ENCODE measurements at regions not wholly inside any gene's neighbourhood (a gene's known extent, or its start where the extent isn't known, plus 50 kb on each side); places are given as distances from the start of the nearest gene placed in this dataset.
"Not testable (repeated sequence)": the region's sequence is repeated elsewhere in the genome, so short reads cannot be mapped to it uniquely, and the experiment has no call there.

DNA sequence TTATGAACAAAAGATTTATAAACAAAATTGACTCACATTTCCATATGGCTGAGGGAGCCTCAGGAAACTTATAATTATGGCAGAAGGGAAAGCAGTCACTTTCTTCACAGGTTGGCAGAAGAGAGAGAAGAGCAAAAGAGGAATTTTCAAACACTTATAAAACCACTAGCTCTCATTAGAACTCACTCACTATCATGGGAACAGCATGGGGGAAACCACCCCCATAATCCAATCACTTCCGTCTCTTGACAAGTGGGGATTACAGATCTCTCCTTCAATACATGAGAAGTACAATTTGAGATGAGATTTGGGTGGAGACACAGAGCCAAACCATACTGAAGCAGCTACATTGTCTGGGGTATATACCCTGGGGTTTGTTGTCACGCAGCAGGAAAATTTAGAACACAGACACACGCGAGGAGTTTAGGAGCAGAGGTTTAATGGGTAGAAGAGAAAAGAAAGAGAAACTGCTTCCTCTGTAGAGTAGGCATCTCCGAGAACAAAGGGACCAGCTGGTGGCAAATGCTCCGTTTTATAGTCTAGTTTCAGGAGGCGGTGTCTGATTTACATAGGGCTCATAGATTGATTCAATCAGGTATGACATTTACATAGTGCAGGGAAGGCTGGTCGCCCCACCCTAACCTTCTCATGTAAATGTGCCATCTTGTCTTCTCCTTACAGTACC is 2277.7 kb upstream of the AGA start:
- WGBS, 3 donors, result 77 to 92% (median 89%) methylated on average over 8 of the region's 8 CpGs
- no peak overlapping the region for H3K27ac ChIP-seq (ENCODE audit: low read depth, low read length)

DNA sequence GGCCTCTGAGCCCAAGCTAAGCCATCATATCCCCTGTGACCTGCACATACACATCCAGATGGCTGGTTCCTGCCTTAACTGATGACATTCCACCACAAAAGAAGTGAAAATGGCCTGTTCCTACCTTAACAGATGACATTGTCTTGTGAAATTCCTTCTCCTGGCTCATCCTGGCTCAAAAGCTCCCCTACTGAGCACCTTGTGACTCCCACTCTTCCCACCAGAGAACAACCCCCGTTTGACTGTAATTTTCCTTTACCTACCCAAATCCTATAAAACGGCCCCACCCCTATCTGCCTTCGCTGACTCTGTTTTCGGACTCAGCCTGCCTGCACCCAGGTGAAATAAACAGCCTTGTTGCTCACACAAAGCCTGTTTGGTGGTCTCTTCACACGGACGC is 2284.3 kb upstream of the AGA start:
- H3K27ac ChIP-seq (ENCODE audit: low read depth, low read length), result not testable (repeated sequence)

DNA sequence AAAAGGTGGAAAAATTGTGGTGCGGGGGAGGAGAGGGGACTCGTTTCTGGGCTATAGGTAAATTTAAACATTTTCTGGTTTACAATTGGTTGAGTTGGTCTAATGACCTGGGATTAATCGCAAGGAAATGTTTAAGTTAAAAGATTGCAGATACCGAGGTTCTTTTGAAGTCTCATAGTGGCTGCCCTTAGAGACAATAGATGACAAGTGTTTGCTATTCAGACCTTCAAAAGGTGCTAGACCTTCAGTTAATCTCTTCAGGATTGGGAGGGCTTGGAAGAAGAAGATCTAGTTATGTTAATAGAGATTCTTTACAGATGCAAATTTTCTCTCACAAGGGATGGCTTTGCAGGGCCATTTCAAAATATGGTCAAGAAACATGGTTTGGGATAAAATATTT is 2286.1 kb upstream of the AGA start:
- no peak overlapping the region for H3K27ac ChIP-seq (ENCODE audit: low read depth, low read length)
- WGBS, 3 donors, result 73 to 83% (median 74%) methylated on average over 4 of the region's 4 CpGs

More for the DNA sequence above, 2284.3 kb upstream of the AGA start:
- WGBS, 3 donors, result 45 to 88% (median 83%) methylated on average over 6 of the region's 6 CpGs

DNA sequence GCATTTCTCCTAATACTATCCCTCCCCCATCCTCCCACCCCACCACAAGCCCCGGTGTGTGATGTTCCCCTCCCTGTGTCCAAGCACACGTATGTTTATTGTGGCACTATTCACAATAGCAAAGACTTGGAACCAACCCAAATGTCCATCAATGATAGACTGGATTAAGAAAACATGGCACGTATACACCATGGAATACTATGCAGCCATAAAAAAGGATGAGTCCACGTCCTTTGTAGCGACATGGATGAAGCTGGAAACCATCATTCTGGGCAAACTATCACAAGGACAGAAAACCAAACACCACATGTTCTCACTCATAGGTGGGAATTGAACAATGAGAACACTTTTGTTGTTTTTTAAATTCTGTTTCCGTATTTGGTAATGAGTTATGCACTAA is 2294.6 kb upstream of the AGA start:
- H3K27ac ChIP-seq (ENCODE audit: low read depth, low read length), result not testable (repeated sequence)
- WGBS, 3 donors, result 86 to 92% (median 89%) methylated on average over 6 of the region's 6 CpGs

DNA sequence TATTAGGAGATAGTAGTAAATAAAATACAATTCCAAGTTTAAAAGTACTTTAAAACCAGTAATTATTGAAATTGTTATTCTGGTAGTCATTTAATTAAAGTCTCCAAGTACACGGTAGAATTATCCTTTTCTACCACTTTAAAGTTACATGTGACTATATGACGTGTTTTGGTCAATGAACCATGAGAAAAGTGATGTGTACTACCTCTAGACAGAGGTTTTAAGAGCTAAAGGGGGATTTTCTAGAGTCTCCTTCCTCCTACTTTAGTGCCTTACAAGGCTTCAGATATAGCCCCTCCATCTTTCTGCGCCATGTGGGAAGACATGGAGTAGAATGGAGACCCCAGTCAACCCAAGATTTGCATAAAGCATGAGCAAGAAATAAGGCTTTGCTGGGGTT is 2296.6 kb upstream of the AGA start:
- WGBS, 3 donors, result 50 to 72% (median 67%) methylated on average over 3 of the region's 3 CpGs
- H3K27ac ChIP-seq (ENCODE audit: low read depth, low read length), result no peak overlapping the region

DNA sequence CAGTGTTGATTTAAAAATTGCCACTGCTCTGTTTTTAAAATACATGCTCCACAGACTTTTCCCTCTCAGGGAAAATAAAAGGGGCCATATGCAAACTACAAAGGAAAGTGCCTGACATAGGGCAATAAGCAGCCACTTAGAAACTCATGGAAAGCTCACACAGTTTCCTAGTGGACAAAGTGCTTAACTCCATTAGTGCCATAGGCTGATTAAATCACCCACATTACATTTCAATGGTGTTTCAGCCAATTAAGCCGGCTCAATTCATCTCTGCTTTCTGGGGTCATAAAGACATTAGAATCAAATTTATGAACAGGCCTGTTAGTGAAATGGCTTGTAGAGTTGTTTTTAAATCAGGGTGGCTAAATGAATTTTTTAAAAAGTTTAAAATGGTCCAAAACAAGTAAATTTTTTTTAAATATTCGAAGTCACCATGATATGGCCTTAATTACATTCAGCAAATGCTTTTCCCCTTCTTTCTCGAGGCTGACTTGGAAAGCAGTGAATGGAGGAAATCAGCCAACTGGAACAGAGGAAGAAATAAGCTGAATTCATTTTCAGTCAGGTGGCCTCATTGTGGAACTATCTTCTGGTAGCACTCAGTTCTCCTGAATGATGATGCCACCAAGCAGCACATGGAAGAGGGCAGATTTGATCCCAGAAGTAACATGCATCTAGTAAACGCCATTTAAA is 2305.1 kb upstream of the AGA start:
- H3K27ac ChIP-seq (ENCODE audit: low read depth, low read length), result no peak overlapping the region
- 63 to 79% (median 69%) methylated on average over 4 of the region's 4 CpGs for WGBS, 3 donors

DNA sequence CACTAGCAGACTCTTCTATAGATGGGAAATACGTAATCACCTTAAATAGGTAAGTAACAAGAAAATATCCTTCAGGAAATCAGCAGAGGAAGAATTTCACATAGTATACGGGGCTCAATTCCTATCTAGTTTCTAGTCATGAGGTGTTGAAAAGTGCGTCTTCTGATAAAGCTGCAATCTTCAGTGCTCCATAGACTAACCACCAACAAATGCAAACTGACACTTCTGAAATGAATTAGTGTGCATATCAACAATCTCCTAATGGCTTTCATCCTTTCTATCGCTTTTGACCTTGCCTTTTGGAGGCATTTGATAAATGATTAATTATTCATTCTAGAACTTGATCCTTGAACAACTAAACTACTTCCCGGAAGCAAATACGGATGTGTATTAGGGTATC is 2306.6 kb upstream of the AGA start:
- 48 to 84% (median 75%) methylated on average over 6 of the region's 6 CpGs for WGBS, 3 donors
- H3K27ac ChIP-seq (ENCODE audit: low read depth, low read length), result no peak overlapping the region

DNA sequence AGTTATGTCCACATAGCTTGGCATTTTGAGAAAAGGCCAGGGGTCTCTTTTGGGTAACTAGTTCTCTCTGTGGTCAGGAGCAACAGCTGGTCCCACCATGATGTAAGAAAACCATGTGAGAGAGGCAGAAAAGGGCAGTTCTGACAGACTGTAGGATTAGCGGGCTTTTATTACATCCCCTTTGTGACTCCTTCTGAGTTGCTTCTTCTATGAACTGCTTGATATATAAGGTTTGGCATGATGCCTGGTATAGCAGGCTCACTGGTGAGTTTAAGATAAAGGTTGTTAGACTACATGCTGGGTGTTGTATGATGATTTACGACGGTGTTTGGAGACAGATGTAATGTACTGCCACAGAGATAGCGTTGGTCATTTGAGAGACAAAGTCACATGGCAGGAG is 2308.1 kb upstream of the AGA start:
- no peak overlapping the region for H3K27ac ChIP-seq (ENCODE audit: low read depth, low read length)
- 29 to 55% (median 40%) methylated on average over 4 of the region's 4 CpGs for WGBS, 3 donors

DNA sequence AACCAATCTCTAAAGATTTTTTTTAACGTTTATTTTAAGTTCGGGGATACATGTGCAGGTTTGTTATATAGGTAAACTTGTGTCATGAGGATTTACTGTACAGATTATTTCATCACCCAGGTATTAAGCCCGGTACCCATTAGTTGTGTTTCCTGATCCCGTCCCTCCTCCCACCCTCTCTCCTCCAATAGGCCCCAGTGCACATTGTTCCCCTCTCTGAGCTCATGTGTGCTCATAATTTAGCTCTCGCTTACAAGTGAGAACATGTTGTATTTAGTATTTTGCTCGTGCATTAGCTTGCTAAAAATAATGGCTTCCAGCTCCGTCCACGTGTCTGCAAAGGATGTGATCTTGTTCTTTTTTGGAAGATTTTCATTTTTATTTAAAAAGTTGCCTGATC is 2309.4 kb upstream of the AGA start:
- no peak overlapping the region for H3K27ac ChIP-seq (ENCODE audit: low read depth, low read length)
- WGBS, 3 donors, result 53 to 69% (median 66%) methylated on average over 8 of the region's 8 CpGs

DNA sequence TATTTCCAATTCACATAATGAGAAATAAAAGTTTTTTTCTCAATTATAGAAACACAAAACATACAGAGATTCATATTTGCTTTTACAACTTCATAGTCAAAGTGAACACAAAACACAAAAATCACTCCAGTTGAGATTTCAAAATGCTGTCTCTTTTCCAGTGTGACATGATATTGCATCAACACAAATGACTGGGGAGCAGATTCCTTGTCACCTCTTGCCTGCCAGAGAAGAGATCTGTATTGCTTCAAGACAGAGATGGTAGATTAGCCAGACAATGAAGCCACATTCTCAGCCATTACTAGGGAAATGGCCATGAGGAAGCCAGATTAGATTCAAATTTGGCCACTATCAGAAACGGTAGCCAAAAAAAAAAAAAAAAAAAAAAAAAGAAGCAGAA is 2313.1 kb upstream of the AGA start:
- 29 to 52% (median 31%) methylated on average over 1 of the region's 1 CpG for WGBS, 3 donors
- no peak overlapping the region for H3K27ac ChIP-seq (ENCODE audit: low read depth, low read length)

DNA sequence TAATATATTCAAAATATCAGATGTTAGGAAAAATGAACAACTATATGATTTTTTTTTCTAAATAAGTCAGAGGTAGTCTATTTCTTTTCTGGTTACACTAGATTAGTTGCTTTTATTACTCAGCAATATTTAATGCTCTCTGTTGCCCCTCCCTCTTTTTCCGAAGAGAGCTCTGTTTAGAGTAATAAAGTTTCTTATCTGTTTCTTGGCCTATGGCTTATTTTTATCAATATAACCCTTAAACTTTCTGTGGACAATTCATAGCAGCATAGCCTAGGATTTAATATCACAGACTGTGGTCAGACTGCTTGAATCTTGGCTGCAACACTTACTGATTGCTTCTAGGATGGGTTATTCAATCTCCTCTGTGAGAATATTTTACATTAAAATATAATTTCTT is 2315.4 kb upstream of the AGA start:
- 48 to 69% (median 55%) methylated on average over 1 of the region's 1 CpG for WGBS, 3 donors

DNA sequence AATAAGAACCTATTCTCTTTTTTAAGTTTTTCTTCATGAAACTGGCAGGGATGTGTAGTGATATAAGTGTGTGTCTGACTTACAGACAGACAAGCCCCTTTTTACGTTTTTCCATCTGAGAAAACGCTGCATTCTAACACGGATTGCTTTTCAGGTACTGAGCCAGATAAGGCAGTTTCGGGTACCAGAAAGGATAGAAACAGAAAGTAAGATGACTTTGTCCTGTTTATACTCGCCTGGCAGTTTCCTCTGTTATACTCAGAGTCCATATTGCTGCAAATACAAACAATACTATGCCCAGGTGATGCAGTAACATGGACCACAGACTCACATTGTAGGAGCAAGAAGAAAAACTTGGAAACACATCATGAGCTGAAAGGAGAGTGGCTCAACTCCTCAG is 2320.6 kb upstream of the AGA start:
- 59 to 81% (median 75%) methylated on average over 5 of the region's 5 CpGs for WGBS, 3 donors
- no peak overlapping the region for H3K27ac ChIP-seq (ENCODE audit: low read depth, low read length)

More for the DNA sequence above, 2315.4 kb upstream of the AGA start:
- no peak overlapping the region for H3K27ac ChIP-seq (ENCODE audit: low read depth, low read length)

DNA sequence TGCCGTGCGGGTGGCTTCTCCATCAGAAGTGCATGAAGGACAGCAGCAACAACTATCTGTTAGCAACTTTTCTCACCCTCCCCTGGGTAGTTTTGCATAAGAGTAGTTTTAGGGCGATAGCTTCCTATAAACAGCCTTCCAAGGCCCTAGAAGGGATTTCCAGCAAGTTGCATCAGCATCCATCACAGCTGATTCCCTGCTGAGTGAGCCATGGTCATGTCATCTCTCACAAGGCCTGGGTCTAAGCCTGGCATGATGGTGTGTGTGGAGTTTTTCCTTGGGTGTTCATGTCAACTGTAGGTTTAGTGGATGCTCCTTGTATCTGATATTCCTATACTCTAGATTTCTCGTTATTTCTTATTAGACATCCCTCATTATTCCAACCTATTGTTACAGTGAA is 2324.7 kb upstream of the AGA start:
- WGBS, 3 donors, result 57 to 78% (median 66%) methylated on average over 4 of the region's 4 CpGs

DNA sequence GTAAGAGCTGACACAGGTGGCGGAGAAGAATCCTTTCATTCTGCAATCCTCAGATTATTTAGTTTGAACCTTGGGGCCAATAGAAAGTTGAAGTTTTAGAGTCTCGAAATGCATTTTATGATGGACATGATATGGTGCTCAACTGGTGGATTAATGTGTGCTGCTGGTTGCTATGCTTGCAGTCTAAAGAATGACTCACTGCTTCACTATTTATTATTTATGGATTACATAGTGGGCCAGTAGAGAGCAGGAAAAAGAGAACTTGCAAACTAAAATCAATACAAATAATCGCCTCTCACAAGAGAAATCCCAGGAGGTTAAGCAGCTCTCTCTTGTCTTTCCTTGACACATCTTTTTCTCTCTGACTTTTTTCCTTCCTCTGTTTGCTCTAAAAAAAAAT is 2326.8 kb upstream of the AGA start:
- 66 to 88% (median 87%) methylated on average over 3 of the region's 3 CpGs for WGBS, 3 donors
- H3K27ac ChIP-seq (ENCODE audit: low read depth, low read length), result no peak overlapping the region

More for the DNA sequence above, 2324.7 kb upstream of the AGA start:
- H3K27ac ChIP-seq (ENCODE audit: low read depth, low read length), result no peak overlapping the region

DNA sequence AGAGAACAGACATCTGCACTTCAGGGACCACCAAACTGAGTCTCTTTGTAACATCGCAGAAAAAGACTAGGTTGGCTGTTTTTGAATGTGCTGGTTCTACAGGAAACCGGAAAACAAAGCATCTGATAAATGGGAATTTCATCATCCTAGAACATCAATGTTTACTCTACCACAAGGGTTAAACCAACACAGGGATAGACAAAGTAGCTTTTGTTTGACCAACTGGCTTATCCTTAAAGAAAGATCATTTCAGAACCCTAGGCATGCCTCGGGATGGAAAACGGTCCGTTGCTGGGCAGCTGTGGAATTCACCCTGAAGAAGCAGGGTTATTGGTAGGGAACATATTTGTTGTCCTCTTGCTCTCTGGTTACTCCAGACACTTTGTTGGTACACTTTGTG is 2355.5 kb upstream of the AGA start:
- no peak overlapping the region for H3K27ac ChIP-seq (ENCODE audit: low read depth, low read length)
- 20 to 92% (median 91%) methylated on average over 5 of the region's 5 CpGs for WGBS, 3 donors

DNA sequence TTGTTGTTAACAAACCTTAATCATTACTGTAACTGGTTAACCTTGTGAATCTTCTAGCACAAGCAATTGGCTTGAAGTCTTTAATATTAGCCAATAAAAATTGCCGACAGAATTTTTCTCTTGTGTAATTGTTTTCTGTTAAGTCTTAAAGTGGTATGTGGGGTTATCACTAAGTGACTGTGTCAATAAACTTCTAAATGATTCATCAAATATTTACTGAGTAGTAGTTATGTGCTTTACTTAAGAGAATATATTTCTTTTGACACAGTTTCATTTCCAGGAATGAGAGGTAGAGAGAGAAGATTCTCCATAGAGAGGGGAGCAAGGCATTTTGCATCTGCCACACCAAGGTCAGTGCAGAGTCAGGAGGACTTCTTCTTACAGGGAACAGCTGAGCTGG is 2361.6 kb upstream of the AGA start:
- no peak overlapping the region for H3K27ac ChIP-seq (ENCODE audit: low read depth, low read length)
- WGBS, 3 donors, result 32 to 77% (median 69%) methylated on average over 1 of the region's 1 CpG

DNA sequence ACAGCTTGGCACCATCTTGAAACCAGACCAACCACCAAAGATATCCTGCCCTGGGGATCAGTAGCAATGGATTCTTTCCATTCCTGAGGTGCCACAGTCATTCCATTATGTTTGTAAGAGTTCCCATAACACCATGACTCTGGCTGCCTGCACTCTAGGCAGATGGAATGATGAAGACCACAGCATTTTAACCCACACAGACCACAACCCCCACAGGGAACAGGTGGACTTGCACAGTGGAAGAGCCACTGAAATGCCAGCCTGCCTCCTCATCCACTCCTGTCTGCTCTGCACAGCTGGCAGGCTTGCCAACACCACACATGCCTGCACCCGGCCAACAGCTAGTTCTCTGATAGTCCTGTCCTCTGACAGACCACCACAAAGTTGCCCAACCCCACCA is 2362.2 kb upstream of the AGA start:
- WGBS, 3 donors, result 58 to 80% (median 72%) methylated on average over 1 of the region's 1 CpG

DNA sequence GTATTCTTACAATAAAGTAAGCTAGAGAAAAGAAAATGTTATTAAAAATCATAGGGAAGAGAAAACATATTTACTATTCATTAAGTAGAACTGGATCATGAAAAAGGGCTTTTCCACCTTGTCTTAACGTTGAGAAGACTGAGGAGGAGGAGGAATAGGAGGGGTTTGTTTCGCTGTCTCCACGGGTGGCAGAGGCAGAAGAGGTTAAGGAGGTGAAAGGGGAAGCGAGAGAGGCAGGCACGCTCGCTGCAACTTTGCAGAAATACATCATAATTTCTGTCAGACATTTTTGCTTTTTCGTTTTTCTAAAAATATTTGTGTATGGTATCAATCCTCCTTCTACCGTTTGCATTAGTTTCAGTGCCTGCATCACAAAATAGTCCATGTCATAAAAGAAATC is 2375.1 kb upstream of the AGA start:
- H3K27ac ChIP-seq (ENCODE audit: low read depth, low read length), result no peak overlapping the region
- 67 to 70% (median 68%) methylated on average over 8 of the region's 8 CpGs for WGBS, 3 donors

More for the DNA sequence above, 2362.2 kb upstream of the AGA start:
- H3K27ac ChIP-seq (ENCODE audit: low read depth, low read length), result no peak overlapping the region

DNA sequence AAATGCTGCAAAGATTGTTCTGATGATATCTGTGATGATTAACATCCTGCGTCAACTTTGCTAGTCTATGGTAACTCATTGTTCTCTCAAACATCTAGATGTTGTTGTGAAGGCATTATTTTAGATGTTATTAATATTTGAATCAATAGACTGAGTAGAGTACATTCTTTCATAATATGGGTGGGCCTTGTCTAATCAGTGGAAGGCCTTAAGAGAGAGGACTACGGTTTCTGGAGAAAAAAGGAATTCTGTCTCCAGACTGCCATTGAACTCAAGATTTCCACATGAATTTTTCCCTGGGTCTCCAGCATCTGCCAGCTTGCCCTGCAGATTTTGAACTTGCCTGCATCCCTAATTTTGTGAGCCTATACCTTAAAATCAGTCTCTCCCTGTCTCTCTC is 2381.1 kb upstream of the AGA start:
- no peak overlapping the region for H3K27ac ChIP-seq (ENCODE audit: low read depth, low read length)
- WGBS, 3 donors, result 42 to 46% (median 43%) methylated on average over 2 of the region's 2 CpGs

DNA sequence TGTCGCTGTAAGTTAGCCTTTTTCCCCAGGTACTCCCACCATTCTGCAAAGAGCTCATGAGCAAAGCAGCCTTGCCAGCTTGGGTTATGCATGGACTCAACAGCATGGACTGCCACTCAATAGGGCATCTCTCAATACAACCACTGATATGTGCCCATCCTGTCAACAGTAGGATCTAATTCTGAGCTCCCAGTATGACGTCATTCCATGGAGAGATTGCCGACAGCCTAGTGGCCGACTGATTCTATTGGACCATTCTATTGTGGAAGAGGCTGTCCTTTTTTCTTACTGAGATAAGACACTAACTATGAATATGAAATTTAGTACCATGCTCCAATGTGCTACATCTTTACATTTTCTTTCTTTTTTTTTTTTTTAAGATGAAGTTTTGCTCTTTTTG is 2389.0 kb upstream of the AGA start:
- no peak overlapping the region for H3K27ac ChIP-seq (ENCODE audit: low read depth, low read length)
- 80 to 90% (median 86%) methylated on average over 4 of the region's 4 CpGs for WGBS, 3 donors
